ENCODE measurements at regions not wholly inside any gene's neighbourhood (a gene's known extent, or its start where the extent isn't known, plus 50 kb on each side); places are given as distances from the start of the nearest gene placed in this dataset.

DNA sequence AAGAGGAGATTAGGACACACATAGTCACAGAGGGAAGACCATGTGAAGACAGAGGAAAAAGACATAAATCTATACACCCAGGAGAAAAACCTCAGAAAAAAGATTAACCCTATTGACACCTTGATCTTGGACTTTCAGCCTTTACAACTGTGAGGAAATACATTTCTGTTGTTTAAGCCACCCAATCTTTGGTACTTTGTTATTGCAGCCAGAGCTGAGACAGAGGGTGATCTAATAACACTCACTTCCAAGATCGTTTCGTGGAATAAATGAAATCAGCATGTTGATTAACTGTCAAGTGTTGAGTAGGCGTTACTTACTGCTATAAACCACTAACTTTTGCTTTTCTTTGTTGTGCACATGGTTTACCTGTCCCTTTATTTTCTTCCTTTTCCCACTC, 361.2 kb upstream of the RIOK2 start:
- no peak overlapping the region for H4K91ac ChIP-seq (ENCODE audit: insufficient read depth, low read depth, low read length)
- H3K27ac ChIP-seq (ENCODE audit: insufficient read depth, low read length) = no peak overlapping the region
- intact Hi-C loops (cut with micrococcal nuclease) (loop anchor here (10.0 kb wide), 1 partner anchor 1281 kb away; no protein-coding TSS in a partner anchor), dilution Hi-C loops (cut with HindIII; ENCODE audit: low sequenced_read_pairs, unreplicated experiment) (no loop called here), in situ Hi-C loops (cut with MboI; ENCODE audit: low sequenced_read_pairs) (loop anchor here (25.0 kb wide), 1 partner anchor 1243 kb away; no protein-coding TSS in a partner anchor)
- H3K14ac ChIP-seq (replicated peaks; ENCODE audit: low read depth, low read length) = no peak overlapping the region
- H3K36me3 ChIP-seq (ENCODE audit: control insufficient read depth, insufficient read depth, low read length) = no peaks in the 10 kb centered on the region
- no peak for ATAC-seq (ENCODE audit: low read depth)
- no peak overlapping the region for H3K56ac ChIP-seq (ENCODE audit: extremely low read depth, insufficient read depth, low read length)
- H3K4ac ChIP-seq (ENCODE audit: low read depth, low read length) = no peak overlapping the region
- H3K4me3 ChIP-seq (ENCODE audit: insufficient read depth, low read depth, low read length) = no peak overlapping the region
- ChIA-PET CTCF (interaction anchor here (1.7 kb wide), 1 partner anchor 10 kb away, joined by 8 read pairs; no protein-coding TSS in a partner anchor), POLR2A (ENCODE audit: unreplicated experiment) (no interaction called here)
- H2AK5ac ChIP-seq (ENCODE audit: low read depth, low read length) = no peak overlapping the region
- no TSS peak for BruUV-seq (replicated peaks)
- WGBS, 2 experiments (ENCODE audit: extremely low coverage in 2 of 2, insufficient read length in 1 of 2) = no CpG with 5 or more reads among the region's 3 CpGs
- no peak overlapping the region for H3K23ac ChIP-seq (ENCODE audit: low read depth, low read length)
- no peak overlapping the region for H2BK5ac ChIP-seq (ENCODE audit: low read depth, low read length, poor library complexity, severe bottlenecking)
- H2BK120ac ChIP-seq (ENCODE audit: low read depth, low read length) = no peak overlapping the region
- H3K4me1 ChIP-seq (ENCODE audit: control insufficient read depth, insufficient read depth, low read length) = no peaks in the 10 kb centered on the region
- DNase-seq = no peak
- TF ChIP-seq FOS (IDR thresholded peaks at IDR 0.05; ENCODE audit: low read depth, low read length) (no peak), RAD21 (IDR thresholded peaks at IDR 0.05; ENCODE audit: low read length) (no peak), POLR2A (IDR thresholded peaks at IDR 0.05; ENCODE audit: low read depth, low read length) (no peak), MAFK (IDR thresholded peaks at IDR 0.05; ENCODE audit: low read depth, low read length) (no peak)
- no peaks in the 10 kb centered on the region for H3K9me1 ChIP-seq (ENCODE audit: insufficient read depth, low read length)
- H3K79me1 ChIP-seq (ENCODE audit: low read depth in 1 of 2, low read length in 2 of 2) = no peaks in the 10 kb centered on the region
- H4K20me1 ChIP-seq (ENCODE audit: insufficient read depth, low read length) = no peaks in the 10 kb centered on the region
- H4K8ac ChIP-seq (ENCODE audit: low read depth in 2 of 2, low read length in 2 of 2) = no peak overlapping the region
- no peaks in the 10 kb centered on the region; the same call in 1 of the 2 replicates for H3K27me3 ChIP-seq (ENCODE audit: control insufficient read depth, insufficient read depth, low read length)
- H2BK15ac ChIP-seq (ENCODE audit: low read depth, low read length) = no peak overlapping the region
- H3K4me2 ChIP-seq (ENCODE audit: low read depth, low read length) = no peak overlapping the region
- H2AFZ ChIP-seq (replicated peaks; ENCODE audit: low read length, poor library complexity) = no peak overlapping the region
- no peak overlapping the region for H2BK20ac ChIP-seq (ENCODE audit: low read depth, low read length)
- H3K9me3 ChIP-seq (ENCODE audit: control insufficient read depth, insufficient read depth, low read length) = no peaks in the 10 kb centered on the region
- no peak overlapping the region for H3K9ac ChIP-seq (ENCODE audit: low read depth, low read length)
- H4K5ac ChIP-seq (ENCODE audit: low read depth, low read length) = no peak overlapping the region
- no peak overlapping the region for H2AK9ac ChIP-seq (replicated peaks; ENCODE audit: low read depth, low read length, poor library complexity)
- H3K18ac ChIP-seq (ENCODE audit: low read depth, low read length) = no peak overlapping the region
